PC-9 (cell line): ENCODE measurements at regions not wholly inside any gene's neighbourhood (a gene's known extent, or its start where the extent isn't known, plus 50 kb on each side); places are given as distances from the start of the nearest gene placed in this dataset.

Experiments used
- EZH2 ChIP-seq: fragments of 200-600 bp; sonication (generic); IDR thresholded peaks from 2 replicates; pipeline ENCODE4 v1.8.0; 2017; ENCODE audit warnings: antibody characterized with exemption, low read depth
- TF ChIP-seq, protein P1 (sequence below): fragments of 200-600 bp; sonication (generic); conservative IDR thresholded peaks from 2 replicates; pipeline ENCODE4 v1.6.1; 2017; ENCODE audit warnings: mixed run types, antibody characterized with exemption, mild to moderate bottlenecking, moderate library complexity

DNA sequence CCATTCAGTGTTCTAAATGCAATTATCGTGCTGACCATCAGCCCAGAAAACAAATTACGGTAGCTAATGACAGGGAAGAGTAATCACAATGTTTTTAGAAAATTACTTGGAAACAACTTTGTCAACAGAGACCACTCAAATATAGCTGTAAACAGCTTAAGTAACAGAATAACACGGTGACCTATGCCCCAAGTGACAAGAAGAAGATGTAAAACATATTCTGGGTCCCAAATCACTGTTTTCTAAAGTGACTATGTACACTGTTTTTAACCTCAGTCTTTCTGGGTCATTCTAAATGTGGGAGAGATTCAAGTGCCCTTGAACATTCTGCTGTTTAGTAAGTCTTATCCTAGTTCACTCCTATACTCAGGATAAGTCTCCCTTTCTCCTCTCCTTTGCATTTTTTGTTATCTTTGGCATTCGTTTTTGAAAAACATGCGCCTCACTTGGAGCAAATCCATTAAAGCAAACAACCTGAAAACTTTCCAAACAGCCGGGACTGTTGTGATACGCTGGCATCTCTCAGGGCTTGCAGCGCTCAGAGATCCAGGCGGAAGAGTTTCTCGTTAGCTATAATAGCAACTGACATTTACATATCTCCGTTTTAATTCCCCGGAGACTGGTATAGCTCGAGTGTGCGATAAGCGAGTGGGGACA lies 114.5 kb upstream of the SOX4 start:
- TF ChIP-seq, protein P1, sequence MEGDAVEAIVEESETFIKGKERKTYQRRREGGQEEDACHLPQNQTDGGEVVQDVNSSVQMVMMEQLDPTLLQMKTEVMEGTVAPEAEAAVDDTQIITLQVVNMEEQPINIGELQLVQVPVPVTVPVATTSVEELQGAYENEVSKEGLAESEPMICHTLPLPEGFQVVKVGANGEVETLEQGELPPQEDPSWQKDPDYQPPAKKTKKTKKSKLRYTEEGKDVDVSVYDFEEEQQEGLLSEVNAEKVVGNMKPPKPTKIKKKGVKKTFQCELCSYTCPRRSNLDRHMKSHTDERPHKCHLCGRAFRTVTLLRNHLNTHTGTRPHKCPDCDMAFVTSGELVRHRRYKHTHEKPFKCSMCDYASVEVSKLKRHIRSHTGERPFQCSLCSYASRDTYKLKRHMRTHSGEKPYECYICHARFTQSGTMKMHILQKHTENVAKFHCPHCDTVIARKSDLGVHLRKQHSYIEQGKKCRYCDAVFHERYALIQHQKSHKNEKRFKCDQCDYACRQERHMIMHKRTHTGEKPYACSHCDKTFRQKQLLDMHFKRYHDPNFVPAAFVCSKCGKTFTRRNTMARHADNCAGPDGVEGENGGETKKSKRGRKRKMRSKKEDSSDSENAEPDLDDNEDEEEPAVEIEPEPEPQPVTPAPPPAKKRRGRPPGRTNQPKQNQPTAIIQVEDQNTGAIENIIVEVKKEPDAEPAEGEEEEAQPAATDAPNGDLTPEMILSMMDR: no peak
- no peak for TF ChIP-seq EZH2
